ENCODE measurements at regions not wholly inside any gene's neighbourhood (a gene's known extent, or its start where the extent isn't known, plus 50 kb on each side); places are given as distances from the start of the nearest gene placed in this dataset.
A peak's percentile ranks its signal among the peaks of the same experiment; 100 is the strongest.

GRCh38 chr16:72568502-72568901 is 396.5 kb upstream of the PMFBP1 start:
- TF ChIP-seq ZFP41 (tag by site-specific recombination; IDR thresholded peaks at IDR 0.05; ENCODE audit: borderline replicate concordance) (no peak), ZNF211 (tag by site-specific recombination; IDR thresholded peaks at IDR 0.05; ENCODE audit: low read depth) (no peak), ZNF626 (tag by site-specific recombination; IDR thresholded peaks at IDR 0.05) (no peak), ZNF791 (tag by site-specific recombination; IDR thresholded peaks at IDR 0.05) (no peak), RBAK (tag by site-specific recombination; IDR thresholded peaks at IDR 0.05) (no peak), ZNF623 (tag by site-specific recombination; IDR thresholded peaks at IDR 0.05) (no peak), MZF1 (tag by site-specific recombination; IDR thresholded peaks at IDR 0.05; ENCODE audit: borderline replicate concordance) (no peak), ZNF521 (tag by site-specific recombination; IDR thresholded peaks at IDR 0.05) (no peak), ZNF140 (tag by site-specific recombination; IDR thresholded peaks at IDR 0.05) (no peak), ZNF292 (tag by site-specific recombination; IDR thresholded peaks at IDR 0.05; ENCODE audit: borderline replicate concordance, low read depth) (no peak)
- TF ChIP-seq, protein P1, sequence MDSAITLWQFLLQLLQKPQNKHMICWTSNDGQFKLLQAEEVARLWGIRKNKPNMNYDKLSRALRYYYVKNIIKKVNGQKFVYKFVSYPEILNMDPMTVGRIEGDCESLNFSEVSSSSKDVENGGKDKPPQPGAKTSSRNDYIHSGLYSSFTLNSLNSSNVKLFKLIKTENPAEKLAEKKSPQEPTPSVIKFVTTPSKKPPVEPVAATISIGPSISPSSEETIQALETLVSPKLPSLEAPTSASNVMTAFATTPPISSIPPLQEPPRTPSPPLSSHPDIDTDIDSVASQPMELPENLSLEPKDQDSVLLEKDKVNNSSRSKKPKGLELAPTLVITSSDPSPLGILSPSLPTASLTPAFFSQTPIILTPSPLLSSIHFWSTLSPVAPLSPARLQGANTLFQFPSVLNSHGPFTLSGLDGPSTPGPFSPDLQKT (IDR thresholded peaks at IDR 0.05; ENCODE audit: borderline replicate concordance, low read depth, low read length), result no peak

DNA sequence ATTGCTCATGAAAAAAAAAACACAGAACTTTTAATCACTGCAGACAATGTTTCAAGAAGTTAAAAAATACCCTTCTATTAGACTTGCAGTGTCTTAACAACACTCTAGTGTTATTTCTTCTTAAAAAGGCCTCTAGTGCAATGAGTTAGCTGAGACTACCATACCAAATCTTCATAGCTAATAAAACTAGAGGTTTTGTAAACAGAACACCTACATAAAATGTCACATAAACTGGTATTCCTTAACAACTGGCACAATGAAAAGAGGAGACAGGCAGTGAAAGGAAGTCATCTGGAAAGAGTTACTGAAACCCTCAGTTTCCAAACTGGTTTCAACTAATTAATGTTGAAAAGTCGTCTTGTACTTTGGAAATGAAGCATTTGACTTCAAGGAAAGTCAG is 394.2 kb upstream of the PMFBP1 start:
- POLR2A ChIA-PET, result no interaction called here
- CTCF ChIA-PET, result no interaction called here
- Histone ChIP-seq H3K36me3 (ENCODE audit: control insufficient read depth in 2 of 2, insufficient read depth in 1 of 2, low read length in 2 of 2) (no peaks in the 10 kb centered on the region), H3K4me3 (ENCODE audit: low read depth, low read length) (no peak overlapping the region), H3K4me1 (ENCODE audit: control insufficient read depth, insufficient read depth, low read length) (no peaks in the 10 kb centered on the region), H3K9me3 (ENCODE audit: control insufficient read depth, insufficient read depth, low read depth, low read length) (no peaks in the 10 kb centered on the region), H3K27ac (ENCODE audit: extremely low read depth, low read depth, low read length) (no peak overlapping the region)
- no peak for TF ChIP-seq ZNF549 (tag by site-specific recombination; IDR thresholded peaks at IDR 0.05)
- TF ChIP-seq PRDM6 (tag by site-specific recombination; IDR thresholded peaks at IDR 0.05), result 0 out of 2 replicates have a peak, but pooled peaks have one; percentile 37
- TF ChIP-seq, protein P2, sequence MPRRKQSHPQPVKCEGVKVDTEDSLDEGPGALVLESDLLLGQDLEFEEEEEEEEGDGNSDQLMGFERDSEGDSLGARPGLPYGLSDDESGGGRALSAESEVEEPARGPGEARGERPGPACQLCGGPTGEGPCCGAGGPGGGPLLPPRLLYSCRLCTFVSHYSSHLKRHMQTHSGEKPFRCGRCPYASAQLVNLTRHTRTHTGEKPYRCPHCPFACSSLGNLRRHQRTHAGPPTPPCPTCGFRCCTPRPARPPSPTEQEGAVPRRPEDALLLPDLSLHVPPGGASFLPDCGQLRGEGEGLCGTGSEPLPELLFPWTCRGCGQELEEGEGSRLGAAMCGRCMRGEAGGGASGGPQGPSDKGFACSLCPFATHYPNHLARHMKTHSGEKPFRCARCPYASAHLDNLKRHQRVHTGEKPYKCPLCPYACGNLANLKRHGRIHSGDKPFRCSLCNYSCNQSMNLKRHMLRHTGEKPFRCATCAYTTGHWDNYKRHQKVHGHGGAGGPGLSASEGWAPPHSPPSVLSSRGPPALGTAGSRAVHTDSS (tag by site-specific recombination; IDR thresholded peaks at IDR 0.05), result no peak
- no peak for TF ChIP-seq ZNF366 (tag by site-specific recombination; conservative IDR thresholded peaks at IDR 0.05)
- TF ChIP-seq ZSCAN16 (tag by site-specific recombination; IDR thresholded peaks at IDR 0.05), result peak; percentile 95
- TF ChIP-seq ZNF521 (tag by site-specific recombination; IDR thresholded peaks at IDR 0.05), result no peak
- TF ChIP-seq ZNF416 (tag by site-specific recombination; IDR thresholded peaks at IDR 0.05), result no peak
- TF ChIP-seq, protein P3, sequence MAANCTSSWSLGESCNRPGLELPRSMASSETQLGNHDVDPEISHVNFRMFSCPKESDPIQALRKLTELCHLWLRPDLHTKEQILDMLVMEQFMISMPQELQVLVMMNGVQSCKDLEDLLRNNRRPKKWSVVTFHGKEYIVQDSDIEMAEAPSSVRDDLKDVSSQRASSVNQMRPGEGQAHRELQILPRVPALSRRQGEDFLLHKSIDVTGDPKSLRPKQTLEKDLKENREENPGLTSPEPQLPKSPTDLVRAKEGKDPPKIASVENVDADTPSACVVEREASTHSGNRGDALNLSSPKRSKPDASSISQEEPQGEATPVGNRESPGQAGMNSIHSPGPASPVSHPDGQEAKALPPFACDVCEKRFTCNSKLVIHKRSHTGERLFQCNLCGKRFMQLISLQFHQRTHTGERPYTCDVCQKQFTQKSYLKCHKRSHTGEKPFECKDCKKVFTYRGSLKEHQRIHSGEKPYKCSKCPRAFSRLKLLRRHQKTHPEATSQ (tag by site-specific recombination; IDR thresholded peaks at IDR 0.05), result no peak
- TF ChIP-seq ZNF654 (tag by site-specific recombination; IDR thresholded peaks at IDR 0.05; ENCODE audit: low read depth), result no peak
- no peak for TF ChIP-seq ZBTB17 (tag by site-specific recombination; IDR thresholded peaks at IDR 0.05)

More at GRCh38 chr16:72568502-72568901, 396.5 kb upstream of the PMFBP1 start:
- Histone ChIP-seq H3K27ac (ENCODE audit: extremely low read depth, low read depth, low read length) (no peak overlapping the region), H3K9me3 (ENCODE audit: control insufficient read depth, insufficient read depth, low read depth, low read length) (no peaks in the 10 kb centered on the region), H3K4me1 (ENCODE audit: control insufficient read depth, insufficient read depth, low read length) (no peaks in the 10 kb centered on the region), H3K36me3 (ENCODE audit: control insufficient read depth in 2 of 2, insufficient read depth in 1 of 2, low read length in 2 of 2) (no peaks in the 10 kb centered on the region), H3K4me3 (ENCODE audit: low read depth, low read length) (no peak overlapping the region)
- ChIA-PET POLR2A (no interaction called here), CTCF (no interaction called here)
